ENCODE measurements at regions not wholly inside any gene's neighbourhood (a gene's known extent, or its start where the extent isn't known, plus 50 kb on each side); places are given as distances from the start of the nearest gene placed in this dataset.

DNA sequence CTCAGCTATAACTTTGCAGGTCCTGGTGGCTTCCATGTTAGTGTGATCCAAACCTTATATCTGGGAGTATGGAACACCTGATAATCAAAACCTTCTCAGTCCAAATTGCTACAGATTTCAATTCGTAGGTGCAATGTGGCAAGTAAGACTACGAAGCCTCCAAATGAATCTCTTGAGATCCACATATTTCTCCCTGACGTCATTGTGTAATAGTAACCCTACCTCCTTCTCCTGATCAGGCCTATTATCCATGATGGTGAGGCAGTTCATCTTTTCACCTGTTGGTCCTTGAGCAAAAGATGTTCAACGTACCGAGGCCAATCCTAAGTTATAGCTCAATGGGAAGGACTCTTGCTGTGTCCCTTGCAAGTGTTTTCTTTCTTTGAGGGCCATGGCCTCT is 115.9 kb upstream of the CHRM3 start:
- WGBS, 2 donors = 92 to 97% methylated on average over 5 of the region's 5 CpGs
- Histone ChIP-seq H3K36me3 (no peaks in the 10 kb centered on the region), H3K4me1 (no peaks in the 10 kb centered on the region), H3K27ac (no peak overlapping the region), H3K4me3 (no peak overlapping the region), H3K27me3 (no peaks in the 10 kb centered on the region), H3K9me3 (peaks cover 0 to 3% (median 0%) of the 10 kb centered on the region in 4 donors)
- TF ChIP-seq POLR2AphosphoS5 (IDR thresholded peaks at IDR 0.05) (no peak), CTCF (IDR thresholded peaks at IDR 0.05) (no peak), POLR2A (IDR thresholded peaks at IDR 0.05) (no peak), EP300 (IDR thresholded peaks at IDR 0.05) (no peak)
- intact Hi-C loops (cut with DNase I) = no loop called here
- DNase-seq = no peak

DNA sequence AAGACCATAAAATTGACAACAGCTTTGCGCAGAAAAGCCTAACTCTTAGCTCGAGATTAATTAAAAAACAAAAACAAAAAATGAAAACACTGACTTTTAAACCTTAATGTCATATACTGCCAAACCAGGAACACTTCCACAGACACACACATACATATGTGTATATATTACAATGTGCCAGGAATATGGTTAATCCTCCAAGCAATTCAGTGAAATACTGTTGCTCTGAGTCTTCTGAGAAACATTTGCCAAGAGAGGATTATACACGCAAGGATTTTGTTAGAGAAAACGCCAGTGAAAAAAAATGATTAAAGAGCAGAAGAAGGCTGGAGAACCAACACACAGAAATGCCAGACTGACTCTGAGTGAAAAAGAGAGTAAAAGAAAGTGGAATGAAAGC is 116.7 kb upstream of the CHRM3 start:
- Histone ChIP-seq H3K36me3 (no peaks in the 10 kb centered on the region), H3K4me3 (no peak overlapping the region), H3K4me1 (no peaks in the 10 kb centered on the region), H3K27ac (peak overlapping the region in 1 of 4 donors; percentile 17), H3K9me3 (peaks cover 0 to 3% (median 0%) of the 10 kb centered on the region in 4 donors), H3K27me3 (no peaks in the 10 kb centered on the region)
- intact Hi-C loops (cut with DNase I) = no loop called here
- TF ChIP-seq CTCF (IDR thresholded peaks at IDR 0.05) = no peak
- TF ChIP-seq EP300 (IDR thresholded peaks at IDR 0.05) = no peak
- TF ChIP-seq POLR2A (IDR thresholded peaks at IDR 0.05) = no peak
- no peak for TF ChIP-seq POLR2AphosphoS5 (IDR thresholded peaks at IDR 0.05)
- no peak for DNase-seq
- 82 to 87% methylated on average over 4 of the region's 4 CpGs for WGBS, 2 donors

GRCh38 chr1:239268941-239269340 is 117.4 kb upstream of the CHRM3 start:
- TF ChIP-seq POLR2A (IDR thresholded peaks at IDR 0.05) (no peak), POLR2AphosphoS5 (IDR thresholded peaks at IDR 0.05) (no peak), CTCF (IDR thresholded peaks at IDR 0.05) (no peak), EP300 (IDR thresholded peaks at IDR 0.05) (no peak)
- H3K4me1 ChIP-seq = no peaks in the 10 kb centered on the region
- 88 to 93% methylated on average over 4 of the region's 4 CpGs for WGBS, 2 donors

GRCh38 chr1:239268007-239268406 is 118.4 kb upstream of the CHRM3 start:
- Histone ChIP-seq H3K4me1 (no peaks in the 10 kb centered on the region), H3K4me3 (no peak overlapping the region), H3K36me3 (no peaks in the 10 kb centered on the region), H3K27ac (no peak overlapping the region), H3K9me3 (peaks cover 0 to 3% (median 0%) of the 10 kb centered on the region in 4 donors), H3K27me3 (no peaks in the 10 kb centered on the region)
- TF ChIP-seq POLR2A (IDR thresholded peaks at IDR 0.05) = no peak
- no peak for TF ChIP-seq POLR2AphosphoS5 (IDR thresholded peaks at IDR 0.05)
- TF ChIP-seq EP300 (IDR thresholded peaks at IDR 0.05) = no peak
- no peak for TF ChIP-seq CTCF (IDR thresholded peaks at IDR 0.05)
- DNase-seq = no peak
- 88 to 95% methylated on average over 6 of the region's 6 CpGs for WGBS, 2 donors
- intact Hi-C loops (cut with DNase I) = no loop called here

More at GRCh38 chr1:239268941-239269340, 117.4 kb upstream of the CHRM3 start:
- Histone ChIP-seq H3K36me3 (no peaks in the 10 kb centered on the region), H3K4me3 (no peak overlapping the region), H3K27me3 (no peaks in the 10 kb centered on the region), H3K27ac (no peak overlapping the region), H3K9me3 (peaks cover 0 to 3% (median 0%) of the 10 kb centered on the region in 4 donors)
- no peak for DNase-seq
- intact Hi-C loops (cut with DNase I) = no loop called here

- H3K9me3 ChIP-seq = no peaks in the 10 kb centered on the region
- TF ChIP-seq EP300 (IDR thresholded peaks at IDR 0.05) = no peak
- H3K27ac ChIP-seq = no peak overlapping the region
- H3K36me3 ChIP-seq = no peaks in the 10 kb centered on the region
- no peak for DNase-seq
- no peaks in the 10 kb centered on the region for H3K27me3 ChIP-seq
- H3K4me1 ChIP-seq = no peaks in the 10 kb centered on the region
- intact Hi-C loops (cut with DNase I) = no loop called here
- WGBS, 2 donors = 38 to 82% methylated on average over 5 of the region's 5 CpGs
- no peak overlapping the region for H3K4me3 ChIP-seq
Measured at GRCh38 chr1:239263801-239264200, 122.6 kb upstream of the CHRM3 start.

Measured in sigmoid colon (tissue), 6 donors.